Neuron (in vitro differentiated cells): ENCODE measurements at regions not wholly inside any gene's neighbourhood (a gene's known extent, or its start where the extent isn't known, plus 50 kb on each side); places are given as distances from the start of the nearest gene placed in this dataset.

Experiments used
- H2AFZ ChIP-seq: one replicate; pipeline ENCODE4 v1.6.1; 2013; ENCODE audit warnings: low read depth, mild to moderate bottlenecking, inconsistent platforms, low read length, moderate library complexity
- H3K27me3 ChIP-seq: one replicate; pipeline ENCODE4 v1.6.1; 2013; ENCODE audit warnings: low read length; ENCODE audit not compliant: insufficient read depth
- H3K36me3 ChIP-seq: one replicate; pipeline ENCODE4 v1.6.1; 2013; ENCODE audit warnings: low read length; ENCODE audit not compliant: insufficient read depth
- H3K4me1 ChIP-seq: one replicate; pipeline ENCODE4 v1.6.1; 2013; ENCODE audit warnings: low read length; ENCODE audit not compliant: insufficient read depth
- H3K4me3 ChIP-seq: 2 replicates; pipeline ENCODE4 v1.5.1; 2013; ENCODE audit warnings: mild to moderate bottlenecking, low read length, moderate library complexity
- H3K9me3 ChIP-seq: one replicate; pipeline ENCODE4 v1.6.1; 2013; ENCODE audit warnings: low read length

GRCh38 chr5:86737579-86737978, 119.8 kb downstream of the COX7C start:
- no peak overlapping the region for H3K4me3 ChIP-seq
- no peak overlapping the region for H2AFZ ChIP-seq
- H3K27me3 ChIP-seq: no peaks in the 10 kb centered on the region
- H3K9me3 ChIP-seq: no peaks in the 10 kb centered on the region
- no peaks in the 10 kb centered on the region for H3K36me3 ChIP-seq
- H3K4me1 ChIP-seq: no peaks in the 10 kb centered on the region

GRCh38 chr5:86748538-86749105, 130.9 kb downstream of the COX7C start:
- H3K36me3 ChIP-seq: no peaks in the 10 kb centered on the region
- H3K27me3 ChIP-seq: no peaks in the 10 kb centered on the region
- H2AFZ ChIP-seq: no peak overlapping the region
- no peaks in the 10 kb centered on the region for H3K4me1 ChIP-seq
- H3K9me3 ChIP-seq: no peaks in the 10 kb centered on the region
- H3K4me3 ChIP-seq: no peak overlapping the region

DNA sequence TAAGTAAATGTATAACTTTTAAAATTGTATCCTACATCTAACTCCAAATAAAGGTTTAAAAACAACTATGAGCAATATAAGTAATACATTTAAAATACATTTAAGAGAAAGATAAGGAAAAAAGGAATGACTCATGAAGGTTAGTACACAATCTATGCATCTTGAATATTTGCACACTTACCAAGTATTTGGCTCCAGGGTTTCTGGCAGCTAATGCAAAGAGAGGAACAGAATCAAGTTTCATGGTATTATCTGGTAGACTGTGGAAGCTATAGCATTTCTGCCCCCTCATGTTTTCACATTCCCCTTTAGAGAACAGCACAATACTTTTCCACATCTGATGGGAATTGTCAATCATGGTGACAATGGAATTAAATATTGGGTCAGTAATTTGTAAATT, 132.1 kb downstream of the COX7C start:
- Histone ChIP-seq H3K27me3 (no peaks in the 10 kb centered on the region), H3K9me3 (no peaks in the 10 kb centered on the region), H3K4me1 (no peaks in the 10 kb centered on the region), H2AFZ (no peak overlapping the region), H3K36me3 (no peaks in the 10 kb centered on the region), H3K4me3 (no peak overlapping the region)

- Histone ChIP-seq H2AFZ (no peak overlapping the region), H3K9me3 (no peaks in the 10 kb centered on the region), H3K4me1 (no peaks in the 10 kb centered on the region), H3K36me3 (no peaks in the 10 kb centered on the region), H3K4me3 (no peak overlapping the region), H3K27me3 (no peaks in the 10 kb centered on the region)
These were observed 139.1 kb downstream of the COX7C start for GRCh38 chr5:86756839-86757238.

DNA sequence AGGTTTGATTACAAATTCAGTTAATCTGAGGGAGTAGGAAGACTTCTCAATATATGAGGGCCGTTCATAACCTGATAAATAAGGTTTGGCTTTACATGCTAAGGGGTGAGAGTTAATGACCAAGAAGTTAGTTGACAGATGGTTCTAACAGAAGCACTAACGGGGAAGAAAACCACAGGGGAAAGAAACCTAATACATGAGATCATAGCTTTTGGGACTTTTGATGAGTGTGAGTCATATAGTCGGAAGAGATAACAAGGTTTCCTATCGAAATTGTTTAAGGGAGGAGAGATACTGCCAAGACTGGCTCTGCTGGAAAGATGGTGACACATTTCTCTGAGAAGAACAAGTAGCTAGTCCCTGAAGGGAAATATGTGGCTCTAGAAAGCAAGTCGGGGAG, 140.1 kb downstream of the COX7C start:
- Histone ChIP-seq H3K9me3 (no peaks in the 10 kb centered on the region), H3K27me3 (no peaks in the 10 kb centered on the region), H2AFZ (no peak overlapping the region), H3K4me3 (no peak overlapping the region), H3K36me3 (no peaks in the 10 kb centered on the region), H3K4me1 (no peaks in the 10 kb centered on the region)

- Histone ChIP-seq H3K27me3 (no peaks in the 10 kb centered on the region), H3K4me3 (no peak overlapping the region), H3K36me3 (no peaks in the 10 kb centered on the region), H3K9me3 (no peaks in the 10 kb centered on the region), H3K4me1 (peaks cover 4% of the 10 kb centered on the region), H2AFZ (no peak overlapping the region)
These were observed 142.9 kb downstream of the COX7C start for GRCh38 chr5:86760661-86761060.

- Histone ChIP-seq H3K4me1 (peaks cover 4% of the 10 kb centered on the region), H2AFZ (no peak overlapping the region)
These were observed 146.2 kb downstream of the COX7C start for GRCh38 chr5:86763929-86764328.

GRCh38 chr5:86765778-86766502, 148.2 kb downstream of the COX7C start:
- H3K9me3 ChIP-seq: no peaks in the 10 kb centered on the region
- no peak overlapping the region for H3K4me3 ChIP-seq
- peaks cover 4% of the 10 kb centered on the region for H3K4me1 ChIP-seq
- H3K36me3 ChIP-seq: no peaks in the 10 kb centered on the region
- H3K27me3 ChIP-seq: no peaks in the 10 kb centered on the region
- no peak overlapping the region for H2AFZ ChIP-seq

More at GRCh38 chr5:86763929-86764328, 146.2 kb downstream of the COX7C start:
- no peaks in the 10 kb centered on the region for H3K27me3 ChIP-seq
- H3K36me3 ChIP-seq: no peaks in the 10 kb centered on the region
- H3K4me3 ChIP-seq: no peak overlapping the region
- H3K9me3 ChIP-seq: no peaks in the 10 kb centered on the region

DNA sequence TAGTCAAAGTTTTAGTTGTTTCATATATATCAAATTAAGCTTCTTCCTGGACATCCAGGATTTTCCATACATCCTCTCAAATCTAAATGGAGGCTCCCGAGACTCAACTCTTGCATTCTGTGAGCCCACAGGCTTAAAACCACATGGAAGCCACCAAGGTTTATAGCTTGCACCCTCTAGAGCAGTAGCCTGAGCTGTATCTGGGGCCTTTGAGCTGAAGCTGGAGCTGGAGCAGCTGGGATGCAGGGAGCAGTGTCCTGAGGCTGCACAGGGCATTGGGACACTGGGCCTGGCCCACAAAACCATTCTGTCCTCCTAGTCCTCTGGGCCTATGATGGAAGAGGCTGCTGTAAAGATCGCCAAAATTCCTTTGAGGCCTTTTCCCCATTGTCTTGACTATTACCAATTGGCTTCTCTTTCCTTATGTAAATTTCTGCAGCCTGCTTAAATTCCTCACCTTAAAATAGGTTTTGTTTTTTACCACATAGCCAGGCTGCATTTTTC, 151.0 kb downstream of the COX7C start:
- Histone ChIP-seq H3K4me1 (peaks cover 4% of the 10 kb centered on the region), H2AFZ (no peak overlapping the region), H3K9me3 (no peaks in the 10 kb centered on the region), H3K36me3 (no peaks in the 10 kb centered on the region), H3K4me3 (no peak overlapping the region), H3K27me3 (no peaks in the 10 kb centered on the region)

GRCh38 chr5:86780018-86780417, 162.3 kb downstream of the COX7C start:
- no peak overlapping the region for H2AFZ ChIP-seq
- H3K4me3 ChIP-seq: no peak overlapping the region
- H3K36me3 ChIP-seq: no peaks in the 10 kb centered on the region
- H3K27me3 ChIP-seq: no peaks in the 10 kb centered on the region
- H3K9me3 ChIP-seq: no peaks in the 10 kb centered on the region
- no peaks in the 10 kb centered on the region for H3K4me1 ChIP-seq

DNA sequence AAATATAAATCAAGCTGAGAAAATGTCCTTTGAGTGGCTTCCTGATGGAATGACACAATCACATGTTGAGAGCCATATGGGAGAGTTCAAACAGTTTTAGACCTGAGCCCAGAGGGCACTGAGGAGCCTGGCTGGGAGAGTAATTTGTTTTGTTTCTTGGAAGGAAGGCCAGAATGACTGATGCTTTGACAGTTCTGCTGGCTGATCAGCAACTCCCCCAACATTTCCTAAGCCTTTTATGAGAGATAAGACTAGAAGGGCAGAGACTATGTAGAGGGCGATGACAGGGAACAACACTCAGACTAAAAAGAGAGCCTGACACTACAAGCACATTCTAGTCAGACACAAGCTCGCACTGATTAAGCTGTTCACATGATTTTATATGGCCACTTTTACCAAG, 169.2 kb downstream of the COX7C start:
- H3K36me3 ChIP-seq: no peaks in the 10 kb centered on the region
- no peaks in the 10 kb centered on the region for H3K9me3 ChIP-seq
- no peak overlapping the region for H2AFZ ChIP-seq
- H3K27me3 ChIP-seq: no peaks in the 10 kb centered on the region
- H3K4me3 ChIP-seq: no peak overlapping the region
- H3K4me1 ChIP-seq: no peaks in the 10 kb centered on the region

- Histone ChIP-seq H3K9me3 (no peaks in the 10 kb centered on the region), H3K4me3 (no peak overlapping the region), H3K36me3 (no peaks in the 10 kb centered on the region), H3K4me1 (no peaks in the 10 kb centered on the region), H3K27me3 (no peaks in the 10 kb centered on the region), H2AFZ (no peak overlapping the region)
These were observed 177.9 kb downstream of the COX7C start for GRCh38 chr5:86795659-86796058.

DNA sequence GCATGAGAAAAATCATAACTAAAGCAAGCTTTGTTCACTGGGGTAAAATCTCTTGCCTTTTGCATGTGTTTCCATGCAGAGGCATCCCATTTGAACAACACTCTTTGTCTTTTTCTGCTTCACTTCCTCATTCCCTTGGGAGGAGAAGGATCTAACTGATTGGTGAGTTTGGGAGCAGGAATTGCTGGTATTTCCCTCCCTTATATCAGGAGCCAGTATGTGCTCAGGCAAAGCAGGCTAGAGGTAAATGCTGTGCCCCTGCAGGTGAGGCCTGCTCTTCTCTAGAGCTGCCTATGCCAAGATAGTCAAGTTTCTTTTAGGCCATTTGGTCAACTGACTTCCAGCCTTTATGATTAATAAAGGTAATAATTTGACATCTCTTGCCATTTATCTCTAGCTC, 179.9 kb downstream of the COX7C start:
- Histone ChIP-seq H2AFZ (no peak overlapping the region), H3K4me1 (no peaks in the 10 kb centered on the region), H3K4me3 (no peak overlapping the region), H3K27me3 (no peaks in the 10 kb centered on the region), H3K9me3 (no peaks in the 10 kb centered on the region), H3K36me3 (no peaks in the 10 kb centered on the region)

DNA sequence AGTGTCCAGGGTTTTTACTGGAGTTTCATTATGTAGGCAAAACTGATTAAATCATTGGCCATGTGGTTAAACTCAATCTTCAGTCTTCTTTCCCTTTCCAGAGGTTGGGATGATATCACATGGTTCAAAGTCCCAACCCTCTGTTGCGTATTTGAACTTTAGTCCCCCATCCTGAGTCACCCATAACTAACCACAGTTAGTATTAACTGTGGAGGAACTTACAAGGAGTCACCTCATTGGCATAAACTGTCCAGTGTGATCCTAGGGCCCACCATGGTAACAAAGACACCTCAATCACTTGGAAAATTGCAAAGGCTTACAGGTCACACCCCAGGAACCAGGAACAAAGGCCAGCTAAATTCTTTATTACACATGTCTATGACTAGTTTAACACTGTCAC, 188.5 kb downstream of the COX7C start:
- Histone ChIP-seq H3K27me3 (no peaks in the 10 kb centered on the region), H2AFZ (no peak overlapping the region), H3K4me3 (no peak overlapping the region), H3K9me3 (no peaks in the 10 kb centered on the region), H3K36me3 (no peaks in the 10 kb centered on the region), H3K4me1 (no peaks in the 10 kb centered on the region)
